ENCODE measurements at regions not wholly inside any gene's neighbourhood (a gene's known extent, or its start where the extent isn't known, plus 50 kb on each side); places are given as distances from the start of the nearest gene placed in this dataset.

DNA sequence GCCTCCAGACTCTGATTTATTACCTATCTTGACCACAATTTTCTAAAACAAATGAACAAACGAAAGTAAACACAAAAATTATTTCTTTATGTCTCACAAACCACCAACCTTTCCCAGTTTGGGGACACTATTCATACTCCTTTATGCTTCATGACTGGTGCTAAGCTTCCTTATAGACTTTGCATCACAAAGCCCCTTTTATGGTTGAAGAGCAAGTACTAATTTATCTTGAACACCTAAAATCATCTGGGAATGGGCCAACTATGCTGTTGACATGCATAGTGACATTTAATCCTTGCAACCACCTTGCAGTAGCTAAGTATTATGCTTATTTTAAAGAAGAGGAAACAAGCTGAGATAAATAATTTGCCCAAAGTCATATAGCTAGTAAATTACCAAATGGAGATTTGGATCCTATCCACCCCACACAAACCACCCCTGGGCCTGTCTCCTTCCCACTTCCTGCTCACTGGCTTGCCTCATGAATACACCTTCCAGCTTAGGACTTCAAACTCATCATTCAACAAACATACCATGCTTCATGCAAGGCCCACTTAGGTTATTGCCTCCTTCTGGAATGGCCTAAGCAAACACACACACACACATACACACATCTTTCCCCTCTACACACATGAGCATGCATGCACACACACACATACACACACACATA is 192.2 kb downstream of the PLPP3 start (continued):
- TF ChIP-seq, protein P1, sequence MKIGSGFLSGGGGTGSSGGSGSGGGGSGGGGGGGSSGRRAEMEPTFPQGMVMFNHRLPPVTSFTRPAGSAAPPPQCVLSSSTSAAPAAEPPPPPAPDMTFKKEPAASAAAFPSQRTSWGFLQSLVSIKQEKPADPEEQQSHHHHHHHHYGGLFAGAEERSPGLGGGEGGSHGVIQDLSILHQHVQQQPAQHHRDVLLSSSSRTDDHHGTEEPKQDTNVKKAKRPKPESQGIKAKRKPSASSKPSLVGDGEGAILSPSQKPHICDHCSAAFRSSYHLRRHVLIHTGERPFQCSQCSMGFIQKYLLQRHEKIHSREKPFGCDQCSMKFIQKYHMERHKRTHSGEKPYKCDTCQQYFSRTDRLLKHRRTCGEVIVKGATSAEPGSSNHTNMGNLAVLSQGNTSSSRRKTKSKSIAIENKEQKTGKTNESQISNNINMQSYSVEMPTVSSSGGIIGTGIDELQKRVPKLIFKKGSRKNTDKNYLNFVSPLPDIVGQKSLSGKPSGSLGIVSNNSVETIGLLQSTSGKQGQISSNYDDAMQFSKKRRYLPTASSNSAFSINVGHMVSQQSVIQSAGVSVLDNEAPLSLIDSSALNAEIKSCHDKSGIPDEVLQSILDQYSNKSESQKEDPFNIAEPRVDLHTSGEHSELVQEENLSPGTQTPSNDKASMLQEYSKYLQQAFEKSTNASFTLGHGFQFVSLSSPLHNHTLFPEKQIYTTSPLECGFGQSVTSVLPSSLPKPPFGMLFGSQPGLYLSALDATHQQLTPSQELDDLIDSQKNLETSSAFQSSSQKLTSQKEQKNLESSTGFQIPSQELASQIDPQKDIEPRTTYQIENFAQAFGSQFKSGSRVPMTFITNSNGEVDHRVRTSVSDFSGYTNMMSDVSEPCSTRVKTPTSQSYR (CRISPR knock-in tag; IDR thresholded peaks at IDR 0.05; ENCODE audit: borderline replicate concordance), result no peak
- TF ChIP-seq, protein P2, sequence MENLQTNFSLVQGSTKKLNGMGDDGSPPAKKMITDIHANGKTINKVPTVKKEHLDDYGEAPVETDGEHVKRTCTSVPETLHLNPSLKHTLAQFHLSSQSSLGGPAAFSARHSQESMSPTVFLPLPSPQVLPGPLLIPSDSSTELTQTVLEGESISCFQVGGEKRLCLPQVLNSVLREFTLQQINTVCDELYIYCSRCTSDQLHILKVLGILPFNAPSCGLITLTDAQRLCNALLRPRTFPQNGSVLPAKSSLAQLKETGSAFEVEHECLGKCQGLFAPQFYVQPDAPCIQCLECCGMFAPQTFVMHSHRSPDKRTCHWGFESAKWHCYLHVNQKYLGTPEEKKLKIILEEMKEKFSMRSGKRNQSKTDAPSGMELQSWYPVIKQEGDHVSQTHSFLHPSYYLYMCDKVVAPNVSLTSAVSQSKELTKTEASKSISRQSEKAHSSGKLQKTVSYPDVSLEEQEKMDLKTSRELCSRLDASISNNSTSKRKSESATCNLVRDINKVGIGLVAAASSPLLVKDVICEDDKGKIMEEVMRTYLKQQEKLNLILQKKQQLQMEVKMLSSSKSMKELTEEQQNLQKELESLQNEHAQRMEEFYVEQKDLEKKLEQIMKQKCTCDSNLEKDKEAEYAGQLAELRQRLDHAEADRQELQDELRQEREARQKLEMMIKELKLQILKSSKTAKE (CRISPR knock-in tag; IDR thresholded peaks at IDR 0.05; ENCODE audit: borderline replicate concordance), result no peak
- TF ChIP-seq ZNF652 (CRISPR knock-in tag; IDR thresholded peaks at IDR 0.05; ENCODE audit: borderline replicate concordance, low read depth), result no peak
- no peak for TF ChIP-seq ZNF605 (CRISPR knock-in tag; IDR thresholded peaks at IDR 0.05)
- TF ChIP-seq ZNF776 (CRISPR knock-in tag; IDR thresholded peaks at IDR 0.05), result no peak
- no peak for TF ChIP-seq ZNF230 (CRISPR knock-in tag; IDR thresholded peaks at IDR 0.05)
- TF ChIP-seq, protein P3, sequence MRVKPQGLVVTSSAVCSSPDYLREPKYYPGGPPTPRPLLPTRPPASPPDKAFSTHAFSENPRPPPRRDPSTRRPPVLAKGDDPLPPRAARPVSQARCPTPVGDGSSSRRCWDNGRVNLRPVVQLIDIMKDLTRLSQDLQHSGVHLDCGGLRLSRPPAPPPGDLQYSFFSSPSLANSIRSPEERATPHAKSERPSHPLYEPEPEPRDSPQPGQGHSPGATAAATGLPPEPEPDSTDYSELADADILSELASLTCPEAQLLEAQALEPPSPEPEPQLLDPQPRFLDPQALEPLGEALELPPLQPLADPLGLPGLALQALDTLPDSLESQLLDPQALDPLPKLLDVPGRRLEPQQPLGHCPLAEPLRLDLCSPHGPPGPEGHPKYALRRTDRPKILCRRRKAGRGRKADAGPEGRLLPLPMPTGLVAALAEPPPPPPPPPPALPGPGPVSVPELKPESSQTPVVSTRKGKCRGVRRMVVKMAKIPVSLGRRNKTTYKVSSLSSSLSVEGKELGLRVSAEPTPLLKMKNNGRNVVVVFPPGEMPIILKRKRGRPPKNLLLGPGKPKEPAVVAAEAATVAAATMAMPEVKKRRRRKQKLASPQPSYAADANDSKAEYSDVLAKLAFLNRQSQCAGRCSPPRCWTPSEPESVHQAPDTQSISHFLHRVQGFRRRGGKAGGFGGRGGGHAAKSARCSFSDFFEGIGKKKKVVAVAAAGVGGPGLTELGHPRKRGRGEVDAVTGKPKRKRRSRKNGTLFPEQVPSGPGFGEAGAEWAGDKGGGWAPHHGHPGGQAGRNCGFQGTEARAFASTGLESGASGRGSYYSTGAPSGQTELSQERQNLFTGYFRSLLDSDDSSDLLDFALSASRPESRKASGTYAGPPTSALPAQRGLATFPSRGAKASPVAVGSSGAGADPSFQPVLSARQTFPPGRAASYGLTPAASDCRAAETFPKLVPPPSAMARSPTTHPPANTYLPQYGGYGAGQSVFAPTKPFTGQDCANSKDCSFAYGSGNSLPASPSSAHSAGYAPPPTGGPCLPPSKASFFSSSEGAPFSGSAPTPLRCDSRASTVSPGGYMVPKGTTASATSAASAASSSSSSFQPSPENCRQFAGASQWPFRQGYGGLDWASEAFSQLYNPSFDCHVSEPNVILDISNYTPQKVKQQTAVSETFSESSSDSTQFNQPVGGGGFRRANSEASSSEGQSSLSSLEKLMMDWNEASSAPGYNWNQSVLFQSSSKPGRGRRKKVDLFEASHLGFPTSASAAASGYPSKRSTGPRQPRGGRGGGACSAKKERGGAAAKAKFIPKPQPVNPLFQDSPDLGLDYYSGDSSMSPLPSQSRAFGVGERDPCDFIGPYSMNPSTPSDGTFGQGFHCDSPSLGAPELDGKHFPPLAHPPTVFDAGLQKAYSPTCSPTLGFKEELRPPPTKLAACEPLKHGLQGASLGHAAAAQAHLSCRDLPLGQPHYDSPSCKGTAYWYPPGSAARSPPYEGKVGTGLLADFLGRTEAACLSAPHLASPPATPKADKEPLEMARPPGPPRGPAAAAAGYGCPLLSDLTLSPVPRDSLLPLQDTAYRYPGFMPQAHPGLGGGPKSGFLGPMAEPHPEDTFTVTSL (CRISPR knock-in tag; IDR thresholded peaks at IDR 0.05; ENCODE audit: borderline replicate concordance), result no peak
